ENCODE measurements at regions not wholly inside any gene's neighbourhood (a gene's known extent, or its start where the extent isn't known, plus 50 kb on each side); places are given as distances from the start of the nearest gene placed in this dataset.
"Not testable (repeated sequence)": the region's sequence is repeated elsewhere in the genome, so short reads cannot be mapped to it uniquely, and the experiment has no call there.

- no peak for DNase-seq
Observed at GRCh38 chr15:70576276-70576675, 187.1 kb downstream of the UACA start.

GRCh38 chr15:70575231-70576226 is 187.8 kb downstream of the UACA start:
- peak; percentile 96 to 98 for DNase-seq

GRCh38 chr15:70574325-70574724 is 189.0 kb downstream of the UACA start:
- DNase-seq: not testable (repeated sequence)

- DNase-seq: no peak
Observed at GRCh38 chr15:70573121-70573850, 190.1 kb downstream of the UACA start.

GRCh38 chr15:70569714-70570231 is 193.6 kb downstream of the UACA start:
- peak; percentile 22 to 49 for DNase-seq

GRCh38 chr15:70569091-70569713 is 194.2 kb downstream of the UACA start:
- peak; percentile 56 to 83 for DNase-seq

- DNase-seq: no peak
Observed at GRCh38 chr15:70566989-70567388, 196.4 kb downstream of the UACA start.

- peak in 1 of 2 experiments; percentile 11 for DNase-seq
Observed at GRCh38 chr15:70566047-70566835, 197.1 kb downstream of the UACA start.

GRCh38 chr15:70563561-70564095 is 199.7 kb downstream of the UACA start:
- DNase-seq: no peak

GRCh38 chr15:70562906-70563305 is 200.5 kb downstream of the UACA start:
- no peak for DNase-seq

GRCh38 chr15:70561885-70562284 is 201.5 kb downstream of the UACA start:
- no peak for DNase-seq

- peak in 1 of 2 experiments; percentile 22 for DNase-seq
Observed at GRCh38 chr15:70560617-70561328, 202.6 kb downstream of the UACA start.

- no peak for DNase-seq
Observed at GRCh38 chr15:70559265-70560239, 203.8 kb downstream of the UACA start.

- DNase-seq: no peak
Observed at GRCh38 chr15:70558406-70559264, 204.7 kb downstream of the UACA start.

GRCh38 chr15:70557521-70558258 is 205.7 kb downstream of the UACA start:
- peak in 1 of 2 experiments; percentile 38 for DNase-seq

GRCh38 chr15:70556779-70557178 is 206.6 kb downstream of the UACA start:
- DNase-seq: no peak

- peak; percentile 51 to 68 for DNase-seq
Observed at GRCh38 chr15:70556151-70556741, 207.1 kb downstream of the UACA start.

GRCh38 chr15:70555713-70556112 is 207.6 kb downstream of the UACA start:
- DNase-seq: no peak

All from NCI-H524 (cell line).